ENCODE measurements at regions not wholly inside any gene's neighbourhood (a gene's known extent, or its start where the extent isn't known, plus 50 kb on each side); places are given as distances from the start of the nearest gene placed in this dataset.

DNA sequence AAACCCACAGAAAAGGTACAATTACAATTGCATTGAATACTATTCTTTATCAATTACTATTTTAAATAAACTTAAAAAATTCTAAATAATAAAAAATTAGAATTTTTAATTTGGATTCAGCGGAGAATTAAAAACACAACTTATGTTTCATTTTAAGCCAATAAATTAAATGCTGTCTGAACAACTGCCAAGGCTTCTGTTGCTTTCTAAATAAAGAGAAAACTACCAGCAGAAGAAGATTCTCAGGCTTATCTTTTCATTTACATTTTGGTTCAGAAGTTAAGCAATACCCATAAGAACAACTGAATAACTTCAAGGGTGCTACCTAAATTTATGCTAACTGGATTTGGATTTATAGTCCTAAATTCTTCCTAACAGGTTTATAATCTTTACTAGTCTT is 150.0 kb upstream of the FTMT start:
- TF ChIP-seq, protein P1, sequence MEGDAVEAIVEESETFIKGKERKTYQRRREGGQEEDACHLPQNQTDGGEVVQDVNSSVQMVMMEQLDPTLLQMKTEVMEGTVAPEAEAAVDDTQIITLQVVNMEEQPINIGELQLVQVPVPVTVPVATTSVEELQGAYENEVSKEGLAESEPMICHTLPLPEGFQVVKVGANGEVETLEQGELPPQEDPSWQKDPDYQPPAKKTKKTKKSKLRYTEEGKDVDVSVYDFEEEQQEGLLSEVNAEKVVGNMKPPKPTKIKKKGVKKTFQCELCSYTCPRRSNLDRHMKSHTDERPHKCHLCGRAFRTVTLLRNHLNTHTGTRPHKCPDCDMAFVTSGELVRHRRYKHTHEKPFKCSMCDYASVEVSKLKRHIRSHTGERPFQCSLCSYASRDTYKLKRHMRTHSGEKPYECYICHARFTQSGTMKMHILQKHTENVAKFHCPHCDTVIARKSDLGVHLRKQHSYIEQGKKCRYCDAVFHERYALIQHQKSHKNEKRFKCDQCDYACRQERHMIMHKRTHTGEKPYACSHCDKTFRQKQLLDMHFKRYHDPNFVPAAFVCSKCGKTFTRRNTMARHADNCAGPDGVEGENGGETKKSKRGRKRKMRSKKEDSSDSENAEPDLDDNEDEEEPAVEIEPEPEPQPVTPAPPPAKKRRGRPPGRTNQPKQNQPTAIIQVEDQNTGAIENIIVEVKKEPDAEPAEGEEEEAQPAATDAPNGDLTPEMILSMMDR (IDR thresholded peaks at IDR 0.05) = no peak
- TF ChIP-seq JUNB (IDR thresholded peaks at IDR 0.05) (no peak), SMC3 (IDR thresholded peaks at IDR 0.05) (no peak), CEBPB (IDR thresholded peaks at IDR 0.05) (no peak), CBX8 (IDR thresholded peaks at IDR 0.05) (no peak), POLR2AphosphoS2 (conservative IDR thresholded peaks at IDR 0.05; ENCODE audit: low read length) (no peak), RFX5 (IDR thresholded peaks at IDR 0.05) (no peak), HOXB13 (CRISPR knock-in tag; IDR thresholded peaks at IDR 0.05; ENCODE audit: low read depth) (no peak)
